HG03135 (cell line): ENCODE measurements at regions not wholly inside any gene's neighbourhood (a gene's known extent, or its start where the extent isn't known, plus 50 kb on each side); places are given as distances from the start of the nearest gene placed in this dataset.

Experiments
- ATAC-seq: cut with Tn5 transposase; IDR thresholded peaks from one replicate; pipeline ENCODE4 v1.9.1; 2021; ENCODE audit warnings: mild to moderate bottlenecking, moderate library complexity; ENCODE audit not compliant: unreplicated experiment

- no peak for ATAC-seq
Measured at GRCh38 chr17:72402727-72403210, 281.9 kb downstream of the SOX9 start.

DNA sequence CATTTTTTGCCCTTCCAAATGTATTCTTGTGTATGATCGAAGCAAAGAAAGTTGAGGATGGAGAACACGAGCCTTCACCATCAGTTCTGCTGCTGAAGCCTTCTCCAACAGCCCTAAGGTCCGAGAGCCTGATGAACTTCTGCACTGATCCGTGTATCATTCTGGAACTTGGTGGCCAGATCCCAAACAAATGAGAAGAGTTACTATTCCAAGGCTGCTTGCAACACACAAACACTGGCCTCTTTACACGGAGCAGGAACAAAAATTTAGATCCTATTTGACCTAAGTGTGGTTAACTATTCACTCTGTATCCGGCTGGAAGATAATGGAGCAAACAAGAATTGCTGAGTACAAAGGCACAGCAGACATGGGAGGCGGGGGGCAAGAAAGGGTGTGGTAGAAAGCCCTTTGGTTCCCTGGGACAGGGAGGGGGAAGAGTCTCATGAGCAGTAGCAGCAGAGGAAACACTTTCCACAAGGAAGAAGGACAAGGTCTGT is 282.9 kb downstream of the SOX9 start:
- no peak for ATAC-seq

GRCh38 chr17:72404872-72405271 is 284.1 kb downstream of the SOX9 start:
- ATAC-seq, result no peak

- ATAC-seq, result no peak
Measured at GRCh38 chr17:72405662-72406230, 284.9 kb downstream of the SOX9 start.

DNA sequence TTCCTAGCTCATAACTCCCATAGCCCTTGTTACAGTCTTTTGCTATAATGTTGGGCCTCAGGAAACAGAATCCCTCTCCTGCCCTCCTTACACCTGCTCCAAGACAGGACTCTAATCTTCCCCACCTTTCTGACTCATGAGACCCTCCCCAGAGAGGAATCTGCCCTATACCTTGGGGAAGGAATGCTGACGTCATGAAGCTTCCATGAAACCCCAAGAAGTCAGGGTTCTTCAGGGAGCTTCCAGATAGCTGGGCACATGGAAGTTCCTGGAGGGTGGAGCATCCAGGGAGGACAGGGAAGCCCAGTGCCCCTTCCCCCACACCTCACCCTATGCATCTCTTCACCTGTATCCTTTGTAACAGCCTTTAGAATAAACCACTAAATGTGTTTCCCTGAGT is 285.7 kb downstream of the SOX9 start:
- no peak for ATAC-seq

GRCh38 chr17:72407336-72407909 is 286.6 kb downstream of the SOX9 start:
- peak; percentile 91 for ATAC-seq

GRCh38 chr17:72407931-72408330 is 287.1 kb downstream of the SOX9 start:
- ATAC-seq, result no peak

DNA sequence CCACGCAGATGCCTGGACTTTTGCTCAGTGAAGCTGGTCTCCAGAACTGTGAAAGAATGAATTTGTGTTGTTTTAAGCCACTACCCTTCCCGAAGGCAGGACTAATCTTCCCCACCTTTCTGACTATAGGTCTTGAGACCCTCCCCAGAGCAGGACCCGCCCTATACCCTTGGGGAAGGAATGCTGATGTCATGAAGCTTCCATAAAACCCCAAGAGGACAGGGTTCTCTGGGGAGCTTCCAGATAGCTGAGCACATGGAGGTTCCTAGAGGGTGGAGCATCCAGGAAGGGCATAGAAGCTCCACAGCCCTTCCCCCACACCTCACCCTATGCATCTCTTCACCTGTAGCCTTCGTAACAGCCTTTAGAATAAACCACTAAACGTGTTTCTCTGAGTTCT is 287.8 kb downstream of the SOX9 start:
- no peak for ATAC-seq

- no peak for ATAC-seq
Measured at GRCh38 chr17:72409405-72410002, 288.7 kb downstream of the SOX9 start.

GRCh38 chr17:72411124-72411563 is 290.3 kb downstream of the SOX9 start:
- ATAC-seq, result no peak

- ATAC-seq, result no peak
Measured at GRCh38 chr17:72412650-72413076, 291.8 kb downstream of the SOX9 start.

- no peak for ATAC-seq
Measured at GRCh38 chr17:72413077-72414031, 292.5 kb downstream of the SOX9 start.

- no peak for ATAC-seq
Measured at GRCh38 chr17:72414032-72414396, 293.2 kb downstream of the SOX9 start.

DNA sequence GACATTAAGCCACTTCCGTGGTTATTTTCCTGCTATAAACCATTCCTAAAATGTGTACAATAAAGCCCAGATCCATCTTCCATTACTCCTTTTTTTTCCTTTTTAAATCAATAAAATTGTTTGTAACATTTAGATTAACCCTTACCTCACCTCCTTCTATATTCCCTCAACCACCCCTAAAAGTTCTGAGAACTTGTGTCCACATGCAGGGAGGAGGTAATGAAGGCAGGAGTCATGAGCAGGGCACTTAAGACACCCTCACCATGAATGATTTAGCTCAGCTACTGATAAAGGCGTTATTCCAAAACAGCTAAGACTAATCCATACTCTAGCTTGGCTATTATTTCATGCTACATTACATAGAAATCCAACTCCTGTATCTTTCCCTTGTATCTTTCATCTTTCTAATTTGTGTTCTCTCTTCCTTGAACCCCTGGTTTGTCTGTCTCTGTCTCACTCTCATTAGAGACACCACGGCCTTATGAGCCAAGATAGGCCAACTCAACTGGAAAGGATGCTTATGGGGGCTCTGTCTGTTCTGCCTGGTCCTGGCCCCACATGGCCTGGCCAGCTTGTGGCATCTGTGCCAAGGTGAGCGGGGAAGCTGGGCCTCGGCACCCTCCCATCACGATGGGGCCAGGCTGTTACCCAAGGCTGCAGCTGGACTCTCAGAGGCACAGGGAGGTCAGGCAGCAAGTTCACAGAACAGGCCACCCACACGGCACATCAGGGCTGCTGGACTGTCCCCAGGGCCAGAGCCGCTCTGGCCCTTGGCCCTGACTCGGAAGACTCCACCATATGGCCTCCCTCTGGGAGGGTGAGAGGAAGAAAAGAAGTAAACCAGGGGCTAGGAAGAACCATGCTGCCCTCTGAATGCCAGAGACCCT is 294.4 kb downstream of the SOX9 start:
- ATAC-seq, result no peak

- ATAC-seq, result no peak
Measured at GRCh38 chr17:72416054-72416675, 295.3 kb downstream of the SOX9 start.

- no peak for ATAC-seq
Measured at GRCh38 chr17:72416905-72417304, 296.1 kb downstream of the SOX9 start.

DNA sequence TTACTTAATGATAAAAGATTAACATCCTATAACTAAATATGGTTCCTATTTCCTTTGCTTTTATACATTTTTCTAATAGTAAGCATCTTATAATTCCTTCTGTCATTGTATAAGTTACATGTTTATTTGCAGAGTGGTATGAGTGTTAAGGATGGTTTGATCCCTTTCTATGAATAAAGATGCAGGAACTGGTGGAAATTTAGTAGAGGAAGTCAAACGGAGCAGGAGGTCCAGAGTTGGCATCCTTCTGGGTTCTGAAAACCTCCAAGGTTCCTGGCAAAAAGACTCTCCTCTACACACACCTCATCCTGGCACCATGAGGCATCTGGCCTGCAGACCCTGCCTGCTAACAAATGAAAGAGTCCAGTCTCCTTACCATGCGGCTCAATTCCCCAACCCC is 296.8 kb downstream of the SOX9 start:
- no peak for ATAC-seq

GRCh38 chr17:72419866-72420774 is 299.3 kb downstream of the SOX9 start:
- ATAC-seq, result peak; percentile 47

DNA sequence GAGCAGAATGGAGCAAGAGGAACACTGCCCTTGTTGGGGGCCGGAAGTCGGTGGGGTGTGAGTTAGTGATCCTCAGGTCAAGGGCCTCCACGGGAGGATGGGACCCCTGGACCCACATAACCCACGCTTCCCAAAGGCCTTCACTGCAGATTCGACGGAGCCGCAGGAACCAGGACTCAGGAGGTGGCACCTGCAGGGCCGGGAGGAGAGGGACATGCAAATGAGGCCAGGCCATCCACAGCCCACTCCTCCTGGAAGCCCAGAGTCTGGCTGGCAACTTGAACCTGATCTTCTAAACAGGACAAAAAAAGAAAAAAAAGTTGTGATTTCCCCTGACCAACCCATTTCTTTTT is 299.9 kb downstream of the SOX9 start:
- ATAC-seq, result no peak
